ENCODE measurements at regions not wholly inside any gene's neighbourhood (a gene's known extent, or its start where the extent isn't known, plus 50 kb on each side); places are given as distances from the start of the nearest gene placed in this dataset.

- DNase-seq = no peak
These were observed 64.2 kb downstream of the RBM43 start for GRCh38 chr2:151197184-151198108.

- DNase-seq = no peak
These were observed 68.1 kb downstream of the RBM43 start for GRCh38 chr2:151193576-151193975.

- no peak for DNase-seq
These were observed 69.0 kb downstream of the RBM43 start for GRCh38 chr2:151192681-151193080.

- DNase-seq = no peak
These were observed 70.7 kb downstream of the RBM43 start for GRCh38 chr2:151191001-151191400.

GRCh38 chr2:151189125-151189524, 72.5 kb downstream of the RBM43 start:
- no peak for DNase-seq

DNA sequence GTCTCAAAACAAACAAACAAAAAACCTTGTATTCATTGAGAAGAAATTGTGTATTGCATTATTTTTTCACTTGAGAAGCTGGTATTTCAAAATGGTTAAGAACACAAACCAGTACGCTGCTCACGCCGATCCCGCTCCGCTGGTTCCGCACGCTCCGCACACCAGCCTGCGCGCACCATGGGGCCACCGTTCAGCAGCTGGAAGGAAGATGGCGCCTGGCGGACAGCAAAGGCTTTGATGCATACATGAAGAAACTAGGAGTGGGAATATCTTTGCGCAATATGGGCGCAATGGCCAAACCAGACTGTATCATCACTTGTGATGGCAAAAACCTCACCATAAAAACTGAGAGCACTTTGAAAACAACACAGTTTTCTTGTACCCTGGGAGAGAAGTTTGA, 75.7 kb downstream of the RBM43 start:
- DNase-seq = no peak

DNA sequence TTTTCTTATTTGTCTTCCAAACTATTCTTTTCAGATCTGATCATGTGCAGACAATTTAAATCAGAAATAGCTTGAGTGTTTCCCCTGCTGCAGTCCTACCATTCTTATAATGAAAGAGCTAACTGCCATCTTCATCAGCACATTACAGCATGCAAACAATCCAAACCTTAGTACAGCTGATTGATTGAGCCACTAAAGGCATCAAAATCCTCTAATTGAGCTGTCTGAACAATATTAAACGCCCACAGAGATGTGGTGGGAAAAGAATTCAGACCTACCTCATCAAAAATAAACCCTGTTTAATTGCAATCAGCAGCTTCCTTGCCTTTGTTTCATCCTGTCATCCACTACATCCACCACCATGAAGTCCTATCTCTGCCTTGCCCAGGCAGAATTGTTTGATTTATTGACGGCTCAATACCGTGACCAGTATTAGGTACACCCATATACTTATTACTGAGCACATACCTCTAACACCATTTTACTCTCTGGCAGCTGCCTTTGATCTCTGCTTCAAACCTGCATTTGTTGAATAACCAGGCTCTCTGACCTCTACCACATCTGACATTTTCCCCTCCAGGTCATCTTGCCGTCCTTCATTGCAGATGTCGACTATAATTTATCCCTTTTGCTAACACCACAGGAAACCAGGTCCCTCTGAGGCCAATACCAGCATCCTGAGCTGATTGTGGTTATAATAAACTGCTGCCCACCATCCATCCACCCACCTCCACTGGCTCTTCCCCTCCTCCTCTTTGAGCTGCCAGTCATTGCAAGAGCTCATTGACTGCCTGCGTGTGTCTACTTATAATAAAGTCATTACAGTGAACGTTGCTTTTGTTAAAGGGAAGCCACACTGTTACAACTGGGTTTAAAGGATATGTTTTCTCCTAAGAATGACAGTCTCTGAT, 78.5 kb downstream of the RBM43 start:
- no peak for DNase-seq

GRCh38 chr2:151182396-151182795, 79.3 kb downstream of the RBM43 start:
- no peak for DNase-seq

GRCh38 chr2:151181524-151181923, 80.1 kb downstream of the RBM43 start:
- no peak for DNase-seq

- DNase-seq = no peak
These were observed 81.5 kb downstream of the RBM43 start for GRCh38 chr2:151180123-151180522.

DNA sequence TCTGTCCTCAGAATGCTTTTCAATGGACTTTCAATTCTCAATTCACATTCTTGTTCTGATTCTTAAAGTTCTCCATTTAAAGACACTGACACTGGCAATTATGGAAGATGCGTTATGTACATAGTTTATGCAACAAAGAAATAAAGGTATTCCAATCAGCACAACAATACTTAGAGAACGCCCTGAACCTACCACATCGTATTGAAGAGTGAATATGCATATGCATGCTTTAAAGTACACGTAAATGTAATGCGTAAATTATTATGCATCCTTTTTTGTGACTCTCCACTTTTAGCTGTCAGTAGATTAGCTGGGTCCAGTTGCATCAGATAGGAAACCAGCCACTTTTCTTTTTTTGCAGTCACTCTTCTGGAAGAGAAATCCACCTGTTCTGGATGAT, 83.5 kb downstream of the RBM43 start:
- no peak for DNase-seq

DNA sequence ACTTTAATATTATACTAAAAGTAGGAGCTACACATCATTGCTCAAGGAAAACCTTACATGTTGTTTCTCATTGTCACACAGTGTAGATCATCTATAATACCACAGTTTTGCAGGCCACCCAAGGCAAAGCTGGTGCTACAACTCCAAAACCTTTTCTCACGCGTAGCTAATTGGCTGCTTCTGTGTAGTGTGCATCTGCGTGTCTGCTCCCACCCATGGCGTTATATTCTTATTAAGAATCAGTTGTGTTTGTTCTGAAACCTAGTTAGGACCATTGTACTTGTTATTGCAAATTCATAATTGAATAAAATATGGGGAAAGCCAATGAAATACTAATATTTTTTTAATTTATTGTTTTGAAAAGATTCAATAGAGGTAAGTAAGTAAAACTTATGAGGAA, 83.9 kb downstream of the RBM43 start:
- no peak for DNase-seq

DNA sequence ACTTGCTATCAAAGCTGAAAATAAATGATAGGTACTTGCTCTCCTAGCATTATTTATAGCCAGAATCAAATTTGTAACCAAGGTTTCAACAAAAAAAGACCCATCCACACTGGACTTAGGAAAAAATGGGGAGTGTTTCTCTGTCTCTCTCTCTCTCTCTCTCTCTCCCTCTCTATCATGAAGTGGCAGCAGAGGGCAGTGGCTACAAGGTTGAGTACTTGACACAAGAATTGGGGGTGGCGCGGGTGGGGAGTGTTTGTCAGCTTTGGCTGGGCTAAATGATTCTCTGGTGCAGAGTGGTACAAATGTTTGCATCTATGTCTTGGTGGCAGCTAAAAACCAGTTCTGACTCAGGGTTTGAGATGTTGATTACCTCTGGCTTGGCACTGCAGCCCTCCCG, 85.0 kb downstream of the RBM43 start:
- DNase-seq = no peak

DNA sequence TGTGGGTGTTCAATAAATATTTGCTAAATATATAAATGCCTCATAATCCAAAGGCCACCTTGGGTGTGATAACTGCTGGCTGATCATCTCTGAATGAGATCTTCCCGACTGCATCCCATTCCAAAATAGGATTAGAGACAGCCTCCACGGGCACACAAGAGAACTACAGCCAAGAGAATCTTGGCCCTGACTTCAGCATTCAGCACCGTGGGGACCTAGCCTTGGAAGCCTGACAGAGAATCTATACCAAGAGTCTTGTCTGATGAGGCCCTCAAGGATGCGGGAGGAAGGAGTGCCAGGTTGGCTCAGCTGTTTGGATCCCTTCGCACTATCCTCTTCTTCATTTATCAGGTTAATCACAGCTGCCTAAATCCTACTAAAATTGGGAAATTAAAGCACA, 85.8 kb downstream of the RBM43 start:
- DNase-seq = no peak

GRCh38 chr2:151174127-151174526, 87.5 kb downstream of the RBM43 start:
- no peak for DNase-seq

DNA sequence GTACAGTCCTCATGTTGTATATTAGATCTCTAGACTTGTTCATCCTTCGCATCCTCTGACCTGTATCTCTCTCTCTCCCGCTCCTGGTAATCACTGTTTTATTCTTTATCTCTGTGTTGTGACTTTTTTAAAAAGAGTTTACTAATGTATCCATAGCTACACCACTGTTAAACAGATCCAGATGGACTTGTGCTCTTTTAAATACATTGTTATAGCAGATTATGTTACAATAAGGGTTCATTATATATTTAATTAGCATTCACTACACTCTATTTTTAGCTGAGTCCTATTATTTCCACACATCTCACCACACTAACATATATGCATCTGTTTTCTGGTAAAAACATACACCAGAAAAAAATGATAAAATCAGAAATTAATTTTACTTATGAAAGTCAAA, 90.5 kb downstream of the RBM43 start:
- no peak for DNase-seq

- DNase-seq = no peak
These were observed 95.3 kb downstream of the RBM43 start for GRCh38 chr2:151166410-151166809.

- DNase-seq = no peak
These were observed 96.5 kb downstream of the RBM43 start for GRCh38 chr2:151165105-151165684.

- DNase-seq = no peak
These were observed 99.7 kb downstream of the RBM43 start for GRCh38 chr2:151161821-151162551.

DNA sequence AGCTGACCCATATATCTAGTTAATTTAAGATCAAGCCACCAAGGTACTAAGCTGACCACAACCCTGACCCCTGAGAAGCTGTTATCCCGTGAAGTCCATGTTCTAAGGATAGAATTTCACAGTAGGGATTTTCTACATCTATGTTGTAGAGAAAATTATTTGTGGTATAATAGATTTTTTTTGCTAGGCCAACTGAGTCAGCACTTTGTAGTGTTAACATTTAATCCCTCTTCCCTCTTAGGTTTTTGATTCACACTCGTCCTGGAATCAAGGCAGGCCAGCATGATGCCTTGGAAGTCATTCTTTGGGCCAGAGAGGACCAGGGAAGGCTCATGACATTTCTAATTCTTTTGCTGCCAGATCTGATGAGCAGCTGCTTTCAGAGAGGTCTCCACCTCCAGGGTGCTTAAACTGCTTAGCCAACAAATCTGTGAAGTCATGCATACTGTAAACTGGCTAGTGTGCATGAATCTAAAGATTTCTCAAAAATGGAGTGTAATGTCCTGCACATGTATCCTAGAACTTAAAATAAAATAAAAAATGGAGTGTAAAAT, 102.5 kb downstream of the RBM43 start:
- no peak for DNase-seq

GRCh38 chr2:151157000-151157735, 104.5 kb downstream of the RBM43 start:
- DNase-seq = no peak
